Osteocyte (in vitro differentiated cells): ENCODE measurements at regions not wholly inside any gene's neighbourhood (a gene's known extent, or its start where the extent isn't known, plus 50 kb on each side); places are given as distances from the start of the nearest gene placed in this dataset.
"Not testable (repeated sequence)": the region's sequence is repeated elsewhere in the genome, so short reads cannot be mapped to it uniquely, and the experiment has no call there.

Experiments
- DNase-seq: peaks from one replicate; pipeline ENCODE4 v3.0.0; 2021; ENCODE audit warnings: mixed read lengths; ENCODE audit not compliant: unreplicated experiment; ENCODE audit errors: extremely low spot score
- H3K27ac Mint-ChIP-seq: one replicate; pipeline ENCODE4 v1.8.0; 2021; ENCODE audit warnings: mild to moderate bottlenecking, mixed read lengths; ENCODE audit not compliant: unreplicated experiment
- H3K27me3 Mint-ChIP-seq: one replicate; pipeline ENCODE4 v1.8.0; 2021; ENCODE audit warnings: mixed read lengths; ENCODE audit not compliant: unreplicated experiment
- H3K36me3 Mint-ChIP-seq: one replicate; pipeline ENCODE4 v1.8.0; 2021; ENCODE audit warnings: mixed read lengths; ENCODE audit not compliant: unreplicated experiment
- H3K4me1 Mint-ChIP-seq: one replicate; pipeline ENCODE4 v1.8.0; 2021; ENCODE audit warnings: mixed read lengths; ENCODE audit not compliant: unreplicated experiment
- H3K4me3 Mint-ChIP-seq: one replicate; pipeline ENCODE4 v1.8.0; 2021; ENCODE audit warnings: mild to moderate bottlenecking, moderate library complexity, mixed read lengths; ENCODE audit not compliant: unreplicated experiment
- H3K9me3 Mint-ChIP-seq: one replicate; pipeline ENCODE4 v1.8.0; 2021; ENCODE audit warnings: mixed read lengths; ENCODE audit not compliant: unreplicated experiment
- CTCF ChIP-seq: fragments of 200-600 bp; sonication (generic); IDR thresholded peaks from 2 replicates; pipeline ENCODE4 v1.5.0; 2021; ENCODE audit warnings: antibody characterized with exemption, mild to moderate bottlenecking, moderate library complexity

- no peaks in the 10 kb centered on the region for H3K27me3 Mint-ChIP-seq
- H3K27ac Mint-ChIP-seq = no peak overlapping the region
- no peak for TF ChIP-seq CTCF
- no peak for DNase-seq
- no peak overlapping the region for H3K4me3 Mint-ChIP-seq
- no peaks in the 10 kb centered on the region for H3K36me3 Mint-ChIP-seq
- H3K9me3 Mint-ChIP-seq = no peaks in the 10 kb centered on the region
- H3K4me1 Mint-ChIP-seq = peaks cover 8% of the 10 kb centered on the region
Observed at GRCh38 chr4:126647756-126648397, 984.9 kb upstream of the INTU start.

GRCh38 chr4:126658411-126658810 is 974.3 kb upstream of the INTU start:
- TF ChIP-seq CTCF = no peak
- Mint-ChIP-seq H3K4me1 (no peaks in the 10 kb centered on the region), H3K9me3 (no peaks in the 10 kb centered on the region), H3K4me3 (no peak overlapping the region), H3K27me3 (no peaks in the 10 kb centered on the region), H3K27ac (no peak overlapping the region), H3K36me3 (no peaks in the 10 kb centered on the region)
- DNase-seq = no peak

- Mint-ChIP-seq H3K4me1 (no peaks in the 10 kb centered on the region), H3K27me3 (no peaks in the 10 kb centered on the region), H3K4me3 (no peak overlapping the region), H3K27ac (no peak overlapping the region), H3K36me3 (no peaks in the 10 kb centered on the region), H3K9me3 (no peaks in the 10 kb centered on the region)
- no peak for TF ChIP-seq CTCF
- DNase-seq = no peak
Observed at GRCh38 chr4:126661194-126661593, 971.6 kb upstream of the INTU start.

GRCh38 chr4:126664839-126665238 is 967.9 kb upstream of the INTU start:
- DNase-seq = no peak
- H3K4me3 Mint-ChIP-seq = no peak overlapping the region
- H3K36me3 Mint-ChIP-seq = no peaks in the 10 kb centered on the region
- H3K9me3 Mint-ChIP-seq = no peaks in the 10 kb centered on the region
- TF ChIP-seq CTCF = no peak
- no peaks in the 10 kb centered on the region for H3K4me1 Mint-ChIP-seq
- H3K27ac Mint-ChIP-seq = no peak overlapping the region
- H3K27me3 Mint-ChIP-seq = no peaks in the 10 kb centered on the region

- H3K4me3 Mint-ChIP-seq, H3K4me1 Mint-ChIP-seq, DNase-seq, H3K27ac Mint-ChIP-seq, H3K27me3 Mint-ChIP-seq, H3K36me3 Mint-ChIP-seq: not testable (repeated sequence)
- peaks cover 15% of the 10 kb centered on the region for H3K9me3 Mint-ChIP-seq
Observed at GRCh38 chr4:126670038-126670437, 962.7 kb upstream of the INTU start.

GRCh38 chr4:126678618-126679017 is 954.1 kb upstream of the INTU start:
- no peak for DNase-seq
- no peak overlapping the region for H3K4me3 Mint-ChIP-seq
- no peaks in the 10 kb centered on the region for H3K9me3 Mint-ChIP-seq
- peaks cover 29% of the 10 kb centered on the region for H3K4me1 Mint-ChIP-seq
- no peak overlapping the region for H3K27ac Mint-ChIP-seq
- H3K27me3 Mint-ChIP-seq = no peaks in the 10 kb centered on the region
- TF ChIP-seq CTCF = no peak
- no peaks in the 10 kb centered on the region for H3K36me3 Mint-ChIP-seq
